ENCODE measurements at regions not wholly inside any gene's neighbourhood (a gene's known extent, or its start where the extent isn't known, plus 50 kb on each side); places are given as distances from the start of the nearest gene placed in this dataset.

DNA sequence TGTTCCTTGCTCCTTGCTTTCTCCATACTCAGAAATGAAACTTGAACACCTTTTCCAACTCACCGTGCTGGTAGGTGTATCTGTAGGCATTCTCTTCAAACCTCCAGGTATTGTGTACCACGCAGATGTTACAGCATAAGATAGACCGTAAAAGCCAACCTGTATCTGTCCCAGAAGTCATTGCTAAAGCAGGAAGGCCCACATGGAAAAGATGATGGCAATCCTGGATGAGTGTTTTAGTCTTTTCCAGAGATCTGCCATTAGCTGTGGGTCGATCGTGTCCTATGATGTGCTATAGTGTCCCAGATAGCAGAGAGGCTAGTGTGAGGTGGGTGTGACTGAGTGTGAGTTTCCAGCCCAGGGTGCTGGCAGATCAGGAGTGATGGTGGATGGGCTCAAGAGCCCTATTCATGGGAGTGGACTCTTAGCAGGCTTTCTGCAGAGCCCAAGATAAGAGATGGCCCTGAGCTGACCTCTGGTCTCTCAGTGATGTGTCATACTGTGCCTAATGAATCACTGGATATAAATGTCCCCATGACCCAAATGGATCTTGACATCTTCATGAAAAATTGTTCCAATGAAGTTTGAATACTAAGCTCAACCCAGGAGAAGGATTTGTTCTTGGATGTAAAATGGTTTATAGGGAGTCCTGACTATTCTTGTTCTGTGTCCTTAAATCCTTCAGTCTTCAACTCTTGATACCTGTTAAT, 69.1 kb upstream of the WDR1 start:
- no peak for ATAC-seq (ENCODE audit: low read depth)
- no peak overlapping the region for H3K23ac ChIP-seq (ENCODE audit: low read depth, low read length)
- H3K9me1 ChIP-seq (ENCODE audit: insufficient read depth, low read length), result 0 out of 2 replicates have a peak, but pooled peaks cover 4% of the 10 kb centered on the region
- H3K27ac ChIP-seq (ENCODE audit: insufficient read depth, low read length), result no peak overlapping the region
- peaks cover 7% of the 10 kb centered on the region; the same call in 1 of the 2 replicates for H3K4me1 ChIP-seq (ENCODE audit: control insufficient read depth, insufficient read depth, low read length)
- dilution Hi-C loops (cut with HindIII; ENCODE audit: low sequenced_read_pairs, unreplicated experiment), result no loop called here
- in situ Hi-C loops (cut with MboI; ENCODE audit: low sequenced_read_pairs), result loop anchor here (25.0 kb wide), 1 partner anchor 98 kb away; no protein-coding TSS in a partner anchor
- H3K36me3 ChIP-seq (ENCODE audit: control insufficient read depth, insufficient read depth, low read length), result no peaks in the 10 kb centered on the region
- no peak overlapping the region for H4K91ac ChIP-seq (ENCODE audit: insufficient read depth, low read depth, low read length)
- no peak overlapping the region for H4K5ac ChIP-seq (ENCODE audit: low read depth, low read length)
- H3K9me3 ChIP-seq (ENCODE audit: control insufficient read depth, insufficient read depth, low read length), result no peaks in the 10 kb centered on the region
- H2BK15ac ChIP-seq (ENCODE audit: low read depth, low read length), result no peak overlapping the region
- 86% methylated on average over 2 of the region's 5 CpGs; no CpG with 5 or more reads in 1 of the 2 experiments for WGBS, 2 experiments (ENCODE audit: extremely low coverage in 2 of 2, insufficient read length in 1 of 2)
- ChIA-PET POLR2A (ENCODE audit: unreplicated experiment) (no interaction called here), CTCF (interaction anchor here (0.9 kb wide), 1 partner anchor 20 kb away, joined by 3 read pairs; no protein-coding TSS in a partner anchor)
- no peak overlapping the region for H4K8ac ChIP-seq (ENCODE audit: low read depth in 2 of 2, low read length in 2 of 2)
- H3K27me3 ChIP-seq (ENCODE audit: control insufficient read depth, insufficient read depth, low read length), result no peaks in the 10 kb centered on the region
- H2BK20ac ChIP-seq (ENCODE audit: low read depth, low read length), result no peak overlapping the region
- H3K4me2 ChIP-seq (ENCODE audit: low read depth, low read length), result no peak overlapping the region
- H2AK9ac ChIP-seq (replicated peaks; ENCODE audit: low read depth, low read length, poor library complexity), result no peak overlapping the region
- H2AFZ ChIP-seq (replicated peaks; ENCODE audit: low read length, poor library complexity), result no peak overlapping the region
- H3K18ac ChIP-seq (ENCODE audit: low read depth, low read length), result no peak overlapping the region; the same call in 1 of the 2 replicates
- intact Hi-C loops (cut with micrococcal nuclease), result no loop called here
- H2AK5ac ChIP-seq (ENCODE audit: low read depth, low read length), result no peak overlapping the region
- DNase-seq, result no peak
- TF ChIP-seq SMC3 (IDR thresholded peaks at IDR 0.05; ENCODE audit: low read depth, low read length) (no peak), MAFK (IDR thresholded peaks at IDR 0.05; ENCODE audit: low read depth, low read length) (no peak), BHLHE40 (IDR thresholded peaks at IDR 0.05; ENCODE audit: low read depth, low read length) (no peak), MXI1 (IDR thresholded peaks at IDR 0.05; ENCODE audit: borderline replicate concordance, low read depth, low read length) (no peak), POLR2A (IDR thresholded peaks at IDR 0.05; ENCODE audit: low read depth, low read length) (no peak), RAD21 (IDR thresholded peaks at IDR 0.05; ENCODE audit: low read length) (no peak), FOS (IDR thresholded peaks at IDR 0.05; ENCODE audit: low read depth, low read length) (no peak), CHD1 (IDR thresholded peaks at IDR 0.05; ENCODE audit: low read depth, low read length) (no peak), CEBPB (IDR thresholded peaks at IDR 0.05; ENCODE audit: low read depth, low read length) (no peak), MAZ (IDR thresholded peaks at IDR 0.05; ENCODE audit: borderline replicate concordance, low read depth, low read length) (no peak), RFX5 (IDR thresholded peaks at IDR 0.05; ENCODE audit: low read depth, low read length) (no peak)
- TF ChIP-seq, protein P1, sequence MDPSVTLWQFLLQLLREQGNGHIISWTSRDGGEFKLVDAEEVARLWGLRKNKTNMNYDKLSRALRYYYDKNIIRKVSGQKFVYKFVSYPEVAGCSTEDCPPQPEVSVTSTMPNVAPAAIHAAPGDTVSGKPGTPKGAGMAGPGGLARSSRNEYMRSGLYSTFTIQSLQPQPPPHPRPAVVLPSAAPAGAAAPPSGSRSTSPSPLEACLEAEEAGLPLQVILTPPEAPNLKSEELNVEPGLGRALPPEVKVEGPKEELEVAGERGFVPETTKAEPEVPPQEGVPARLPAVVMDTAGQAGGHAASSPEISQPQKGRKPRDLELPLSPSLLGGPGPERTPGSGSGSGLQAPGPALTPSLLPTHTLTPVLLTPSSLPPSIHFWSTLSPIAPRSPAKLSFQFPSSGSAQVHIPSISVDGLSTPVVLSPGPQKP (IDR thresholded peaks at IDR 0.05; ENCODE audit: borderline replicate concordance, low read depth, low read length), result no peak
- TF ChIP-seq, protein P2, sequence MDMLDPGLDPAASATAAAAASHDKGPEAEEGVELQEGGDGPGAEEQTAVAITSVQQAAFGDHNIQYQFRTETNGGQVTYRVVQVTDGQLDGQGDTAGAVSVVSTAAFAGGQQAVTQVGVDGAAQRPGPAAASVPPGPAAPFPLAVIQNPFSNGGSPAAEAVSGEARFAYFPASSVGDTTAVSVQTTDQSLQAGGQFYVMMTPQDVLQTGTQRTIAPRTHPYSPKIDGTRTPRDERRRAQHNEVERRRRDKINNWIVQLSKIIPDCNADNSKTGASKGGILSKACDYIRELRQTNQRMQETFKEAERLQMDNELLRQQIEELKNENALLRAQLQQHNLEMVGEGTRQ (IDR thresholded peaks at IDR 0.05; ENCODE audit: low read depth, low read length), result no peak
- TF ChIP-seq, protein P3, sequence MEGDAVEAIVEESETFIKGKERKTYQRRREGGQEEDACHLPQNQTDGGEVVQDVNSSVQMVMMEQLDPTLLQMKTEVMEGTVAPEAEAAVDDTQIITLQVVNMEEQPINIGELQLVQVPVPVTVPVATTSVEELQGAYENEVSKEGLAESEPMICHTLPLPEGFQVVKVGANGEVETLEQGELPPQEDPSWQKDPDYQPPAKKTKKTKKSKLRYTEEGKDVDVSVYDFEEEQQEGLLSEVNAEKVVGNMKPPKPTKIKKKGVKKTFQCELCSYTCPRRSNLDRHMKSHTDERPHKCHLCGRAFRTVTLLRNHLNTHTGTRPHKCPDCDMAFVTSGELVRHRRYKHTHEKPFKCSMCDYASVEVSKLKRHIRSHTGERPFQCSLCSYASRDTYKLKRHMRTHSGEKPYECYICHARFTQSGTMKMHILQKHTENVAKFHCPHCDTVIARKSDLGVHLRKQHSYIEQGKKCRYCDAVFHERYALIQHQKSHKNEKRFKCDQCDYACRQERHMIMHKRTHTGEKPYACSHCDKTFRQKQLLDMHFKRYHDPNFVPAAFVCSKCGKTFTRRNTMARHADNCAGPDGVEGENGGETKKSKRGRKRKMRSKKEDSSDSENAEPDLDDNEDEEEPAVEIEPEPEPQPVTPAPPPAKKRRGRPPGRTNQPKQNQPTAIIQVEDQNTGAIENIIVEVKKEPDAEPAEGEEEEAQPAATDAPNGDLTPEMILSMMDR (conservative IDR thresholded peaks at IDR 0.05; ENCODE audit: low read depth, low read length), result no peak
- no TSS peak for BruUV-seq (replicated peaks)
- H4K20me1 ChIP-seq (ENCODE audit: insufficient read depth, low read length), result no peaks in the 10 kb centered on the region
- no peak overlapping the region for H3K4ac ChIP-seq (ENCODE audit: low read depth, low read length)
- no peak overlapping the region for H3K9ac ChIP-seq (ENCODE audit: low read depth, low read length)
- no peak overlapping the region for H3K14ac ChIP-seq (replicated peaks; ENCODE audit: low read depth, low read length)
- no peak overlapping the region for H3K56ac ChIP-seq (ENCODE audit: extremely low read depth, insufficient read depth, low read length)
- no peak overlapping the region for H3K4me3 ChIP-seq (ENCODE audit: insufficient read depth, low read depth, low read length)
- H2BK120ac ChIP-seq (ENCODE audit: low read depth, low read length), result no peak overlapping the region
- no peaks in the 10 kb centered on the region for H3K79me1 ChIP-seq (ENCODE audit: low read depth in 1 of 2, low read length in 2 of 2)
- no peak overlapping the region for H2BK5ac ChIP-seq (ENCODE audit: low read depth, low read length, poor library complexity, severe bottlenecking)
